Thyroid gland (tissue), 4 donors: ENCODE measurements at regions not wholly inside any gene's neighbourhood (a gene's known extent, or its start where the extent isn't known, plus 50 kb on each side); places are given as distances from the start of the nearest gene placed in this dataset.

Source experiments
- CTCF ChIP-seq, 6 experiments: fragments of 200-600 bp in 3 of 6; fragments of 450-650 bp in 3 of 6; sonication (generic) in 3 of 6; IDR thresholded peaks; one replicate each; pipeline ENCODE4 v1.5.1; 2016 to 2019; ENCODE audit warnings: antibody characterized with exemption in 6 of 6, mild to moderate bottlenecking in 2 of 6, inconsistent platforms in 1 of 6, moderate library complexity in 1 of 6
- POLR2A ChIP-seq, 2 donors: fragments of 450-650 bp; IDR thresholded peaks; one replicate each; pipeline ENCODE4 v1.6.1; 2017; ENCODE audit warnings: antibody characterized with exemption in 2 of 2, mild to moderate bottlenecking in 2 of 2, moderate library complexity in 1 of 2

DNA sequence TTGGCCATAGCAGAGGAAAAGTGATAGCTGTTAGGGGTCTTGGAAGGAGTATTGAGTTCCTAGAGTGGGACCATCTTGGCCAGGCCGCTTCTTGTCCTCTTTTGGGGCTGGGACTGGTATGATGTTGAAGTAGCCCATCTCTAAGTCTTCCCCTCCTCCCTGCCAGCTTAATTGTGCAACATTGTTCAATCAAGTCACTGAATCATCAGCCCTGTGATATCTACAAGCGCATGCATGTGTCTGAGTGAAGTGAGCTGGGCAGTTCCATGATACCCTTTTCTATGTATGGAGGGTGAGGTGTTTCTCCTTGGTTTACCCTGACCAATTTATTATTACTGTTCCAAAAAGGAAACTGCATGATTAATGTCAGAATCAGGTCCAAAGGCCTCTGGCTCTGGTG is 112.2 kb downstream of the C9orf152 start:
- TF ChIP-seq POLR2A (IDR thresholded peaks at IDR 0.05) (no peak), CTCF (IDR thresholded peaks at IDR 0.05) (no peak)
